HCT116 (cell line): ENCODE measurements at regions not wholly inside any gene's neighbourhood (a gene's known extent, or its start where the extent isn't known, plus 50 kb on each side); places are given as distances from the start of the nearest gene placed in this dataset.

Experiments used
- ATAC-seq: fragments of 200-7000 bp; cut with Tn5 transposase; 2 replicates; pipeline ENCODE4 v1.9.1; 2020; ENCODE audit warnings: mild to moderate bottlenecking, moderate library complexity
- BruUV-seq: library from RNA; stranded (reverse); fragments of 400-500 nt; replicated peaks from 2 replicates; lab custom pipeline; 2021; lab: Mats Ljungman, UMichigan
- CTCF ChIA-PET: fragments of 300-600 bp; sonication (Branson Sonifier 250); formaldehyde crosslinking; loops from one replicate; lab custom pipeline; 2021; ENCODE audit warnings: antibody characterized with exemption; lab: Charles Lee
- POLR2A ChIA-PET: fragments of 300-600, 350-600 bp; sonication (Branson Sonifier 250); formaldehyde crosslinking; loops from one replicate; lab custom pipeline; 2021; ENCODE audit warnings: antibody characterized with exemption; lab: Charles Lee
- RAD21 ChIA-PET, 2 experiments: fragments of 300-600 bp; sonication (Branson Sonifier 250); formaldehyde crosslinking; loops; one replicate each; lab custom pipeline; 2023; ENCODE audit warnings: low total read pairs in 2 of 2; ENCODE audit not compliant: uncharacterized antibody in 2 of 2, unreplicated experiment in 2 of 2, low non-redundant PET in 1 of 2; lab: Charles Lee
- DNase-seq: peaks from one replicate; pipeline ENCODE4 v3.0.0-alpha.2; 2010; ENCODE audit warnings: low read depth, low spot score
- H2AFZ ChIP-seq: fragments of 200-600 bp; shearing (Covaris generic), sonication (generic); 2 replicates; pipeline ENCODE4 v1.6.1; 2017; ENCODE audit warnings: low read depth, mixed run types, mixed read lengths, antibody characterized with exemption, low read length; ENCODE audit not compliant: poor library complexity, severe bottlenecking
- H3K27ac ChIP-seq: 2 replicates; pipeline ENCODE4 v1.5.1; 2012; ENCODE audit warnings: low read depth, low read length
- H3K27me3 ChIP-seq: fragments of 200-600 bp; sonication (generic); 2 replicates; pipeline ENCODE4 v1.6.1; 2016; ENCODE audit warnings: mixed run types, low read length, mixed read lengths; ENCODE audit not compliant: insufficient read depth
- H3K36me3 ChIP-seq, 2 experiments: fragments of 200-500 bp in 1 of 2; fragments of 200-600 bp in 1 of 2; sonication (Bioruptor generic) in 1 of 2; sonication (generic) in 1 of 2; 2 replicates each; pipeline versions ENCODE4 v1.5.1 to v1.6.1; 2014 to 2016; ENCODE audit warnings: low read length in 2 of 2, inconsistent platforms in 1 of 2, mixed read lengths in 1 of 2, mixed run types in 1 of 2; ENCODE audit not compliant: insufficient read depth in 2 of 2, control insufficient read depth in 1 of 2
- H3K4me1 ChIP-seq, 2 experiments: fragments of 200-600 bp in 1 of 2; sonication (generic) in 1 of 2; 2 replicates each; pipeline versions ENCODE4 v1.5.1 to v1.6.1; 2012 to 2017; ENCODE audit warnings: low read length in 2 of 2, inconsistent platforms in 1 of 2, mild to moderate bottlenecking in 1 of 2, mixed read lengths in 1 of 2, mixed run types in 1 of 2, moderate library complexity in 1 of 2; ENCODE audit not compliant: insufficient read depth in 2 of 2, control insufficient read depth in 1 of 2
- H3K4me2 ChIP-seq: fragments of 200-600 bp; sonication (generic); 2 replicates; pipeline ENCODE4 v1.6.1; 2017; ENCODE audit warnings: mixed run types, low read length, mixed read lengths
- H3K4me3 ChIP-seq, 2 experiments: fragments of 200-600 bp in 1 of 2; sonication (generic) in 1 of 2; replicated peaks in 1 of 2; 2 replicates each; pipeline ENCODE4 v1.5.1; 2011 to 2016; ENCODE audit warnings: low read length in 2 of 2, control low read depth in 1 of 2, low read depth in 1 of 2, mild to moderate bottlenecking in 1 of 2, mixed read lengths in 1 of 2, mixed run types in 1 of 2
- H3K79me2 ChIP-seq: fragments of 200-600 bp; sonication (generic); 2 replicates; pipeline ENCODE4 v1.6.1; 2017; ENCODE audit warnings: mild to moderate bottlenecking, mixed run types, low read length, moderate library complexity, mixed read lengths; ENCODE audit not compliant: insufficient read depth
- H3K9ac ChIP-seq: fragments of 200-600 bp; sonication (generic); 2 replicates; pipeline ENCODE4 v1.6.1; 2016; ENCODE audit warnings: low read length, mixed read lengths
- H3K9me2 ChIP-seq: fragments of 200-600 bp; sonication (generic), shearing (Covaris generic); 2 replicates; pipeline ENCODE4 v1.6.1; 2017; ENCODE audit warnings: mixed run types, mild to moderate bottlenecking, moderate library complexity; ENCODE audit not compliant: insufficient read depth
- H3K9me3 ChIP-seq, 2 experiments: fragments of 200-500 bp in 1 of 2; fragments of 200-600 bp in 1 of 2; sonication (Bioruptor generic) in 1 of 2; sonication (generic) in 1 of 2; 2 replicates each; pipeline ENCODE4 v1.6.1; 2014 to 2017; ENCODE audit warnings: low read length in 2 of 2, mixed read lengths in 2 of 2, inconsistent platforms in 1 of 2, low read depth in 1 of 2, mild to moderate bottlenecking in 1 of 2, mixed run types in 1 of 2, moderate library complexity in 1 of 2; ENCODE audit not compliant: control insufficient read depth in 1 of 2, insufficient read depth in 1 of 2
- H4K20me1 ChIP-seq: fragments of 200-600 bp; sonication (generic), shearing (Covaris generic); 2 replicates; pipeline ENCODE4 v1.6.1; 2017; ENCODE audit warnings: mixed run types, mild to moderate bottlenecking, moderate library complexity; ENCODE audit not compliant: insufficient read depth
- CEBPB ChIP-seq: IDR thresholded peaks from 2 replicates; pipeline ENCODE4 v1.6.1; 2012; ENCODE audit warnings: low read depth
- CTCF ChIP-seq, 3 experiments: fragments of 200-600 bp in 1 of 3; sonication (generic) in 1 of 3; IDR thresholded peaks in 2 of 3; conservative IDR thresholded peaks in 1 of 3; 2 replicates each; pipeline ENCODE4 v1.5.1; 2012 to 2017; ENCODE audit warnings: low read depth in 2 of 3, low read length in 2 of 3, antibody characterized with exemption in 1 of 3, borderline replicate concordance in 1 of 3, control low read depth in 1 of 3, mild to moderate bottlenecking in 1 of 3, mixed read lengths in 1 of 3, mixed run types in 1 of 3, moderate library complexity in 1 of 3; ENCODE audit not compliant: insufficient read depth in 1 of 3
- EGR1 ChIP-seq: IDR thresholded peaks from 2 replicates; pipeline ENCODE4 v1.6.1; 2012; ENCODE audit warnings: low read depth
- ELF1 ChIP-seq: IDR thresholded peaks from 2 replicates; pipeline ENCODE4 v1.6.1; 2012; ENCODE audit warnings: low read depth, borderline replicate concordance
- EZH2phosphoT487 ChIP-seq: fragments of 200-600 bp; IDR thresholded peaks from 2 replicates; pipeline ENCODE4 v1.6.1; 2018; ENCODE audit warnings: antibody characterized with exemption, borderline replicate concordance
- FOSL1 ChIP-seq: IDR thresholded peaks from 2 replicates; pipeline ENCODE4 v1.6.1; 2012; ENCODE audit warnings: low read depth
- JUND ChIP-seq: IDR thresholded peaks from 2 replicates; pipeline ENCODE4 v1.6.1; 2012
- MAX ChIP-seq: IDR thresholded peaks from 2 replicates; pipeline ENCODE4 v1.6.1; 2012
- POLR2A ChIP-seq: IDR thresholded peaks from 2 replicates; pipeline ENCODE4 v1.7.0; 2011; ENCODE audit warnings: borderline replicate concordance; ENCODE audit not compliant: insufficient read depth, insufficient read length; ENCODE audit errors: extremely low read depth
- POLR2AphosphoS5 ChIP-seq: IDR thresholded peaks from 2 replicates; pipeline ENCODE4 v1.6.1; 2011; ENCODE audit warnings: mild to moderate bottlenecking, low read depth, low read length, moderate library complexity
- RAD21 ChIP-seq: IDR thresholded peaks from 2 replicates; pipeline ENCODE4 v1.6.1; 2012; ENCODE audit warnings: low read depth, mild to moderate bottlenecking
- SIN3A ChIP-seq: IDR thresholded peaks from 2 replicates; pipeline ENCODE4 v1.6.1; 2012; ENCODE audit warnings: low read depth
- SRF ChIP-seq: IDR thresholded peaks from 2 replicates; pipeline ENCODE4 v1.6.1; 2012; ENCODE audit warnings: low read depth
- TCF7L2 ChIP-seq: IDR thresholded peaks from 2 replicates; pipeline ENCODE4 v1.7.0; 2011; ENCODE audit warnings: borderline replicate concordance, inconsistent platforms; ENCODE audit not compliant: insufficient read depth, insufficient read length; ENCODE audit errors: extremely low read depth
- YY1 ChIP-seq: IDR thresholded peaks from 2 replicates; pipeline ENCODE4 v1.6.1; 2011; ENCODE audit warnings: low read length, low read depth, moderate library complexity, mild to moderate bottlenecking; ENCODE audit not compliant: insufficient replicate concordance; ENCODE audit errors: extremely low read depth
- ZNF274 ChIP-seq: fragments of 200-500 bp; sonication (Bioruptor generic); IDR thresholded peaks from 2 replicates; pipeline ENCODE4 v1.6.1; 2014; ENCODE audit warnings: mild to moderate bottlenecking, low read depth, low read length, inconsistent platforms
- intact Hi-C: fragments of 100-400 bp; cut with micrococcal nuclease; formaldehyde crosslinking; loops from 2 replicates; pipeline ENCODE4 v1.10.0; 2022
- TF ChIP-seq, protein P1 (sequence below): IDR thresholded peaks from 2 replicates; pipeline ENCODE4 v1.6.1; 2011; ENCODE audit warnings: mild to moderate bottlenecking, low read length, moderate library complexity; ENCODE audit not compliant: insufficient replicate concordance; ENCODE audit errors: extremely low read depth

- no peak overlapping the region for H3K4me3 ChIP-seq
- H3K79me2 ChIP-seq = no peaks in the 10 kb centered on the region
- no peak for TF ChIP-seq JUND
- no peak for TF ChIP-seq ZNF274
- TF ChIP-seq POLR2A = no peak
- no peak for TF ChIP-seq SIN3A
- no peak for TF ChIP-seq EGR1
- no peak for TF ChIP-seq MAX
- TF ChIP-seq CTCF (IDR thresholded peaks at IDR 0.05 in 2 of 3, conservative IDR thresholded peaks at IDR 0.05 in 1 of 3; ENCODE audit: borderline replicate concordance in 1 of 3, insufficient read depth in 1 of 3, low read depth in 2 of 3, low read length in 2 of 3) = no peak
- TF ChIP-seq, protein P1, sequence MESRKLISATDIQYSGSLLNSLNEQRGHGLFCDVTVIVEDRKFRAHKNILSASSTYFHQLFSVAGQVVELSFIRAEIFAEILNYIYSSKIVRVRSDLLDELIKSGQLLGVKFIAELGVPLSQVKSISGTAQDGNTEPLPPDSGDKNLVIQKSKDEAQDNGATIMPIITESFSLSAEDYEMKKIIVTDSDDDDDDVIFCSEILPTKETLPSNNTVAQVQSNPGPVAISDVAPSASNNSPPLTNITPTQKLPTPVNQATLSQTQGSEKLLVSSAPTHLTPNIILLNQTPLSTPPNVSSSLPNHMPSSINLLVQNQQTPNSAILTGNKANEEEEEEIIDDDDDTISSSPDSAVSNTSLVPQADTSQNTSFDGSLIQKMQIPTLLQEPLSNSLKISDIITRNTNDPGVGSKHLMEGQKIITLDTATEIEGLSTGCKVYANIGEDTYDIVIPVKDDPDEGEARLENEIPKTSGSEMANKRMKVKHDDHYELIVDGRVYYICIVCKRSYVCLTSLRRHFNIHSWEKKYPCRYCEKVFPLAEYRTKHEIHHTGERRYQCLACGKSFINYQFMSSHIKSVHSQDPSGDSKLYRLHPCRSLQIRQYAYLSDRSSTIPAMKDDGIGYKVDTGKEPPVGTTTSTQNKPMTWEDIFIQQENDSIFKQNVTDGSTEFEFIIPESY = no peak
- TF ChIP-seq TCF7L2 = no peak
- no peak for TF ChIP-seq YY1
- TF ChIP-seq ELF1 = no peak
- no peak for TF ChIP-seq POLR2AphosphoS5
- TF ChIP-seq SRF = no peak
- TF ChIP-seq FOSL1 = no peak
- TF ChIP-seq EZH2phosphoT487 = no peak
- no peak for TF ChIP-seq CEBPB
- no peak for TF ChIP-seq RAD21
- no peak overlapping the region for H3K27ac ChIP-seq
- no peaks in the 10 kb centered on the region for H3K9me2 ChIP-seq
- no peaks in the 10 kb centered on the region for H4K20me1 ChIP-seq
- no peak overlapping the region for H2AFZ ChIP-seq
- H3K9ac ChIP-seq = no peak overlapping the region
- DNase-seq = no peak
- CTCF ChIA-PET = no interaction called here
- BruUV-seq = no TSS peak
- H3K27me3 ChIP-seq = no peaks in the 10 kb centered on the region
- H3K4me1 ChIP-seq = no peaks in the 10 kb centered on the region
- intact Hi-C loops = no loop called here
- RAD21 ChIA-PET = no interaction called here
- H3K36me3 ChIP-seq = no peaks in the 10 kb centered on the region
- no peaks in the 10 kb centered on the region for H3K9me3 ChIP-seq
- POLR2A ChIA-PET = no interaction called here
- no peak overlapping the region for H3K4me2 ChIP-seq
- ATAC-seq = no peak
Observed at GRCh38 chr4:27398631-27399310, 538.1 kb downstream of the STIM2 start.
